Testis (tissue), 2 donors: ENCODE measurements at regions not wholly inside any gene's neighbourhood (a gene's known extent, or its start where the extent isn't known, plus 50 kb on each side); places are given as distances from the start of the nearest gene placed in this dataset.

ENCODE experiments used
- POLR2A ChIP-seq: fragments of 450-650 bp; IDR thresholded peaks from one replicate; pipeline ENCODE4 v1.6.1; 2017; ENCODE audit warnings: antibody characterized with exemption, mild to moderate bottlenecking, moderate library complexity
- TF ChIP-seq, protein P1 (sequence below), 3 experiments: fragments of 450-650 bp in 2 of 3; fragments of 200-600 bp in 1 of 3; sonication (generic) in 1 of 3; IDR thresholded peaks; one replicate each; pipeline ENCODE4 v1.5.1; 2016 to 2019; ENCODE audit warnings: antibody characterized with exemption in 3 of 3, mild to moderate bottlenecking in 2 of 3, moderate library complexity in 1 of 3

DNA sequence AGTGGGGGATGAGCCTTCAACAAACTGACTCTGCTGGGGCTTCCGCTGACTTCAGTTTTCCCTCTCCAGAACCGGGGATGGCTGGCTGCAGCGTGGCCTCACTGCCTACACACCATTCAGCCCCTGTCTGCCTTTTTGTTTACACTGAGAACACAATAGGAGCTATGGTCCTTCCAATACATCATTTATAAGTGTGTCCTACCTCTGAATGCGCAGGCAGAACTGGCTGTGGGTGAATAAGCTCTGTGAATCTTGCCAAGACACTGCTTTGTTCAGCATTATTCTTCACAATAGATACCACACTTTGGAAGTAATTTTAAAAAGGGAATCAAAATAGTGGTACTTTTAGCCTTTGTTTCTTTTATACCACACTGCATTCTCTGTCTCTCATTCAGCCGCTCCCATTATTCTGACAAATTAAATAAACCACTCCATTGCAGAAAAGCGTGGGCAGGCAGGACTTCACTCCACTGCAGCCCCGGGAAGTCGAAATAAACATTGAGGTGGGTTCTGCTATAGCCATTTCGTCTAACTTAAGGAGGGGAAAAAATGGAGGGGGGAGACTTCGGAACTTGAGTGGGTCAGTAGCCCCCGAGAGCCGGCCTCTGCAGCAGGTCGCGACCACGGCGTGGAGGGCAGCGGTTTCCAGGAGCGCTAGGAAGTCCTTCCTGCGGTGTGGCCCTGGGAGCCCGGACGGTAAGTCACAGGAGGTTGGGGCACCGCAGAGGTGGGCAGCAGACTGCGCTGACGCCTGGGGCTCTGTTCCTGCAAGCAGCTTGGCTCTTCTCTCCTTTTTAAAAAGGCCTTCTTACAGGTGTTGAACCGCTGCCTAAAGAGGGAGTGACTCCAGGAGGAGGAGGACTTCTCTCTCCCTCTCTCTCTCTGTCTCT lies 94.8 kb upstream of the SOX1 start:
- TF ChIP-seq POLR2A, result no peak
- TF ChIP-seq, protein P1, sequence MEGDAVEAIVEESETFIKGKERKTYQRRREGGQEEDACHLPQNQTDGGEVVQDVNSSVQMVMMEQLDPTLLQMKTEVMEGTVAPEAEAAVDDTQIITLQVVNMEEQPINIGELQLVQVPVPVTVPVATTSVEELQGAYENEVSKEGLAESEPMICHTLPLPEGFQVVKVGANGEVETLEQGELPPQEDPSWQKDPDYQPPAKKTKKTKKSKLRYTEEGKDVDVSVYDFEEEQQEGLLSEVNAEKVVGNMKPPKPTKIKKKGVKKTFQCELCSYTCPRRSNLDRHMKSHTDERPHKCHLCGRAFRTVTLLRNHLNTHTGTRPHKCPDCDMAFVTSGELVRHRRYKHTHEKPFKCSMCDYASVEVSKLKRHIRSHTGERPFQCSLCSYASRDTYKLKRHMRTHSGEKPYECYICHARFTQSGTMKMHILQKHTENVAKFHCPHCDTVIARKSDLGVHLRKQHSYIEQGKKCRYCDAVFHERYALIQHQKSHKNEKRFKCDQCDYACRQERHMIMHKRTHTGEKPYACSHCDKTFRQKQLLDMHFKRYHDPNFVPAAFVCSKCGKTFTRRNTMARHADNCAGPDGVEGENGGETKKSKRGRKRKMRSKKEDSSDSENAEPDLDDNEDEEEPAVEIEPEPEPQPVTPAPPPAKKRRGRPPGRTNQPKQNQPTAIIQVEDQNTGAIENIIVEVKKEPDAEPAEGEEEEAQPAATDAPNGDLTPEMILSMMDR (IDR thresholded peaks at IDR 0.05), result no peak
